Liver (tissue), 7 donors: ENCODE measurements at regions not wholly inside any gene's neighbourhood (a gene's known extent, or its start where the extent isn't known, plus 50 kb on each side); places are given as distances from the start of the nearest gene placed in this dataset.

Source experiments
- DNase-seq: peaks from one replicate; pipeline ENCODE4 v3.0.0-alpha.2; 2017; ENCODE audit warnings: low spot score
- H3K27ac ChIP-seq, 2 donors: one replicate each; pipeline ENCODE4 v1.7.0; 2013; ENCODE audit warnings: inconsistent platforms in 2 of 2, low read length in 2 of 2, control low read depth in 1 of 2, low read depth in 1 of 2, mild to moderate bottlenecking in 1 of 2
- H3K27me3 ChIP-seq, 4 donors: one replicate each; pipeline versions ENCODE4 v1.6.1 to v1.7.0; 2013; ENCODE audit warnings: low read length in 3 of 4, inconsistent platforms in 1 of 4, mild to moderate bottlenecking in 1 of 4, moderate library complexity in 1 of 4; ENCODE audit not compliant: control insufficient read depth in 4 of 4, insufficient read depth in 4 of 4
- H3K36me3 ChIP-seq, 4 donors: one replicate each; pipeline versions ENCODE4 v1.6.1 to v1.7.0; 2013; ENCODE audit warnings: low read length in 3 of 4, mild to moderate bottlenecking in 3 of 4, low read depth in 1 of 4, moderate library complexity in 1 of 4; ENCODE audit not compliant: control insufficient read depth in 4 of 4, insufficient read depth in 3 of 4
- H3K4me1 ChIP-seq, 4 donors: one replicate each; pipeline versions ENCODE4 v1.6.1 to v1.7.0; 2013; ENCODE audit warnings: low read length in 3 of 4, mild to moderate bottlenecking in 3 of 4, moderate library complexity in 1 of 4; ENCODE audit not compliant: control insufficient read depth in 4 of 4, insufficient read depth in 4 of 4
- H3K4me3 ChIP-seq, 3 donors: one replicate each; pipeline versions ENCODE4 v1.6.1 to v1.7.0; 2013; ENCODE audit warnings: low read length in 3 of 3, control low read depth in 1 of 3, low read depth in 1 of 3, mild to moderate bottlenecking in 1 of 3
- H3K9ac ChIP-seq, 2 donors: one replicate each; pipeline ENCODE4 v1.7.0; 2013; ENCODE audit warnings: low read length in 2 of 2, mild to moderate bottlenecking in 2 of 2, moderate library complexity in 2 of 2, control low read depth in 1 of 2, low read depth in 1 of 2
- H3K9me3 ChIP-seq, 4 donors: one replicate each; pipeline versions ENCODE4 v1.6.1 to v1.7.0; 2013; ENCODE audit warnings: low read length in 3 of 4; ENCODE audit not compliant: control insufficient read depth in 4 of 4
- EGR1 ChIP-seq, 2 donors: IDR thresholded peaks; 2 replicates each; pipeline ENCODE4 v1.6.1; 2016 to 2018; ENCODE audit warnings: antibody characterized with exemption in 2 of 2, low read depth in 2 of 2
- FOXA1 ChIP-seq: IDR thresholded peaks from 2 replicates; pipeline ENCODE4 v1.6.1; 2016; ENCODE audit warnings: antibody characterized with exemption
- HNF4A ChIP-seq, 2 donors: conservative IDR thresholded peaks; 2 replicates each; pipeline ENCODE4 v1.6.1; 2016; ENCODE audit warnings: antibody characterized with exemption in 2 of 2, mild to moderate bottlenecking in 2 of 2
- HNF4G ChIP-seq: IDR thresholded peaks from 2 replicates; pipeline ENCODE4 v1.6.1; 2016; ENCODE audit warnings: antibody characterized with exemption
- NR2F2 ChIP-seq: IDR thresholded peaks from 2 replicates; pipeline ENCODE4 v1.6.1; 2016; ENCODE audit warnings: antibody characterized with exemption
- RXRA ChIP-seq, 2 donors: IDR thresholded peaks; 2 replicates each; pipeline ENCODE4 v1.6.1; 2017 to 2018; ENCODE audit warnings: antibody characterized with exemption in 2 of 2, mild to moderate bottlenecking in 1 of 2
- TAF1 ChIP-seq: conservative IDR thresholded peaks from 2 replicates; pipeline ENCODE4 v1.6.1; 2016; ENCODE audit warnings: antibody characterized with exemption, mild to moderate bottlenecking
- ZBTB33 ChIP-seq: IDR thresholded peaks from 2 replicates; pipeline ENCODE4 v1.6.1; 2016; ENCODE audit warnings: antibody characterized with exemption
- WGBS: extraction: QIAGEN DNeasy Blood & Tissue Kit; methylation state at CpG from one replicate; pipeline ENCODE4 v1.1.7; 2013; 5-methylcytosine and 5-hydroxymethylcytosine counted together
- TF ChIP-seq, protein P1 (sequence below): IDR thresholded peaks from 2 replicates; pipeline ENCODE4 v1.6.1; 2016; ENCODE audit warnings: antibody characterized with exemption, mild to moderate bottlenecking
- TF ChIP-seq, protein P2 (sequence below): IDR thresholded peaks from 2 replicates; pipeline ENCODE4 v1.6.1; 2016; ENCODE audit warnings: antibody characterized with exemption
- donor health status: healthy.
- donor health status: healthy.
- donor health status: healthy.
- donor health status: healthy.

DNA sequence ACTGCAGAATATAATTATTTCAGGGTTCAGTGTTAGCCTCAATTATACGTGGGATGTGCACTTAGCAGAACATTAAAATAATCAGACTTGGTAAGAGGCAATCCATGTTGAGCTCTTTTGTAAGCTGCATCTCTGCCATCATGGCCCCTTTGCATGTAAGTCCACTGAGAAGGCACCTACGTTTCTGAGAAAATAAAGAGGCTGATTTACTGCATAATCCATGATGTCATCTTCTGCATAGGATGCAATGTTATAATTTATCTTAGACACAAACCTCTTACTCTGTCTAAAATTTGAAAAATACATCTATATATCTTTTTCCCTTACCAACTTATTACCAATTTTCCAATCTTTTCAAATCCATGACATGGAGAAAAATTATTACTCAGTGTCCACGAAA lies 1294.7 kb downstream of the ZPLD1 start:
- Histone ChIP-seq H3K4me3 (no peak overlapping the region), H3K9me3 (no peaks in the 10 kb centered on the region), H3K27me3 (no peaks in the 10 kb centered on the region), H3K36me3 (no peaks in the 10 kb centered on the region), H3K9ac (no peak overlapping the region), H3K4me1 (no peaks in the 10 kb centered on the region), H3K27ac (no peak overlapping the region)
- WGBS, result 71% methylated on average over 3 of the region's 3 CpGs
- TF ChIP-seq RXRA (IDR thresholded peaks at IDR 0.05), result no peak
- no peak for TF ChIP-seq HNF4A (conservative IDR thresholded peaks at IDR 0.05)
- TF ChIP-seq TAF1, result no peak
- TF ChIP-seq HNF4G, result no peak
- TF ChIP-seq NR2F2, result no peak
- TF ChIP-seq, protein P1, sequence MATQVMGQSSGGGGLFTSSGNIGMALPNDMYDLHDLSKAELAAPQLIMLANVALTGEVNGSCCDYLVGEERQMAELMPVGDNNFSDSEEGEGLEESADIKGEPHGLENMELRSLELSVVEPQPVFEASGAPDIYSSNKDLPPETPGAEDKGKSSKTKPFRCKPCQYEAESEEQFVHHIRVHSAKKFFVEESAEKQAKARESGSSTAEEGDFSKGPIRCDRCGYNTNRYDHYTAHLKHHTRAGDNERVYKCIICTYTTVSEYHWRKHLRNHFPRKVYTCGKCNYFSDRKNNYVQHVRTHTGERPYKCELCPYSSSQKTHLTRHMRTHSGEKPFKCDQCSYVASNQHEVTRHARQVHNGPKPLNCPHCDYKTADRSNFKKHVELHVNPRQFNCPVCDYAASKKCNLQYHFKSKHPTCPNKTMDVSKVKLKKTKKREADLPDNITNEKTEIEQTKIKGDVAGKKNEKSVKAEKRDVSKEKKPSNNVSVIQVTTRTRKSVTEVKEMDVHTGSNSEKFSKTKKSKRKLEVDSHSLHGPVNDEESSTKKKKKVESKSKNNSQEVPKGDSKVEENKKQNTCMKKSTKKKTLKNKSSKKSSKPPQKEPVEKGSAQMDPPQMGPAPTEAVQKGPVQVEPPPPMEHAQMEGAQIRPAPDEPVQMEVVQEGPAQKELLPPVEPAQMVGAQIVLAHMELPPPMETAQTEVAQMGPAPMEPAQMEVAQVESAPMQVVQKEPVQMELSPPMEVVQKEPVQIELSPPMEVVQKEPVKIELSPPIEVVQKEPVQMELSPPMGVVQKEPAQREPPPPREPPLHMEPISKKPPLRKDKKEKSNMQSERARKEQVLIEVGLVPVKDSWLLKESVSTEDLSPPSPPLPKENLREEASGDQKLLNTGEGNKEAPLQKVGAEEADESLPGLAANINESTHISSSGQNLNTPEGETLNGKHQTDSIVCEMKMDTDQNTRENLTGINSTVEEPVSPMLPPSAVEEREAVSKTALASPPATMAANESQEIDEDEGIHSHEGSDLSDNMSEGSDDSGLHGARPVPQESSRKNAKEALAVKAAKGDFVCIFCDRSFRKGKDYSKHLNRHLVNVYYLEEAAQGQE, result no peak
- TF ChIP-seq FOXA1, result no peak
- no peak for DNase-seq

DNA sequence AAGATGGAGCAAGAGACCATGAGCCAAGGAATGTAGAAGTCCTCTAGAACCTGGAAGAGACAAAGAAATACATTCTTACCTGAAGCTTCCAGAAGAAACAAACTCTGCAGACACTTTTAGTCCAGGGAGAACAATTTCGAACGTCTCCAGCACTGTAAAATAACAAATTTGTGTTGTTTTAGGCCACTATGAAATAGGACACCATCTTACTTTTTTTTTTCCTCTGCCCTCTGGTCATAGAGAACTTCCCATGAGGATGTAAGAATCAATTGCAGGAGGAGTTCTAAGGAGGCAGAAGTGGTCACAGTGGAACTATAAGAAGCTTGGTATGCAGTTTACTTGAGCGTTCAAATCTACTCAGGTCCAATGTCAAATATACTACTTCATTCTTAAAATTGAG lies 1295.9 kb downstream of the ZPLD1 start:
- H3K4me3 ChIP-seq, result no peak overlapping the region
- 87% methylated on average over 3 of the region's 3 CpGs for WGBS
- H3K27ac ChIP-seq, result no peak overlapping the region
- DNase-seq, result no peak
- no peaks in the 10 kb centered on the region for H3K36me3 ChIP-seq
- no peaks in the 10 kb centered on the region for H3K27me3 ChIP-seq
- TF ChIP-seq, protein P2, sequence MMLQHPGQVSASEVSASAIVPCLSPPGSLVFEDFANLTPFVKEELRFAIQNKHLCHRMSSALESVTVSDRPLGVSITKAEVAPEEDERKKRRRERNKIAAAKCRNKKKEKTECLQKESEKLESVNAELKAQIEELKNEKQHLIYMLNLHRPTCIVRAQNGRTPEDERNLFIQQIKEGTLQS, result no peak
- TF ChIP-seq EGR1 (IDR thresholded peaks at IDR 0.05; ENCODE audit: low read depth in 2 of 2), result no peak
- H3K9ac ChIP-seq, result no peak overlapping the region
- no peaks in the 10 kb centered on the region for H3K4me1 ChIP-seq
- H3K9me3 ChIP-seq, result no peaks in the 10 kb centered on the region

GRCh38 chr3:103752986-103753385 lies 1318.2 kb downstream of the ZPLD1 start:
- Histone ChIP-seq H3K9me3 (no peaks in the 10 kb centered on the region), H3K36me3 (no peaks in the 10 kb centered on the region), H3K27me3 (no peaks in the 10 kb centered on the region), H3K4me3 (no peak overlapping the region), H3K9ac (no peak overlapping the region), H3K4me1 (no peaks in the 10 kb centered on the region), H3K27ac (no peak overlapping the region)
- no peak for DNase-seq
- TF ChIP-seq FOXA1 (no peak), RXRA (IDR thresholded peaks at IDR 0.05) (no peak), NR2F2 (no peak), ZBTB33 (no peak)
